ENCODE measurements at regions not wholly inside any gene's neighbourhood (a gene's known extent, or its start where the extent isn't known, plus 50 kb on each side); places are given as distances from the start of the nearest gene placed in this dataset.
A peak's percentile ranks its signal among the peaks of the same experiment; 100 is the strongest.

- CTCF ChIA-PET (ENCODE audit: low intra/inter-chr PET ratio, low total read pairs), result no interaction called here
- ATAC-seq (no peak), DNase-seq (ENCODE audit: low spot score) (no peak)
Observed at GRCh38 chr11:69553416-69554357, 72.2 kb downstream of the LINC01488 start.

GRCh38 chr11:69554849-69555248 lies 73.4 kb downstream of the LINC01488 start:
- FAIRE-seq, result no peak
- CTCF ChIA-PET (ENCODE audit: low intra/inter-chr PET ratio, low total read pairs), result no interaction called here

More at GRCh38 chr11:69553416-69554357, 72.2 kb downstream of the LINC01488 start:
- in situ Hi-C loops (cut with HindIII; ENCODE audit: extremely low pct_ligation_motif_present, low pct_unique_long_range_greater_than_20kb), result no loop called here
- Histone ChIP-seq H3K9ac (ENCODE audit: insufficient read depth, low read depth, low read length) (no peak overlapping the region), H4K20me1 (ENCODE audit: insufficient read depth, low read length) (no peaks in the 10 kb centered on the region), H3K79me2 (ENCODE audit: insufficient read depth, low read length) (no peaks in the 10 kb centered on the region), H3K9me3 (ENCODE audit: low read length) (peaks cover 27% of the 10 kb centered on the region), H3K36me3 (replicated peaks in 1 of 2; ENCODE audit: control insufficient read depth in 1 of 2, insufficient read depth in 2 of 2, low read length in 2 of 2) (no peaks in the 10 kb centered on the region), H3K4me2 (ENCODE audit: low read depth, low read length) (no peak overlapping the region), H3K4me1 (ENCODE audit: insufficient read depth, low read length) (peaks cover 4% of the 10 kb centered on the region; the same call in 1 of the 2 replicates), H3K27me3 (ENCODE audit: control insufficient read depth in 1 of 2, insufficient read depth in 2 of 2, low read length in 2 of 2) (peaks cover 0 to 7% of the 10 kb centered on the region in 2 experiments; a peak in 3 of 5 replicates), H3K4me3 (replicated peaks in 1 of 3; ENCODE audit: insufficient read depth in 1 of 3, low read depth in 2 of 3, low read length in 3 of 3) (no peak overlapping the region), H3K27ac (ENCODE audit: extremely low read length, insufficient read depth, low read length) (no peak overlapping the region), H2AFZ (ENCODE audit: low read length) (no peak overlapping the region)
- no TSS peak for BruUV-seq (replicated peaks)
- POLR2A ChIA-PET, result no interaction called here
- intact Hi-C loops (cut with micrococcal nuclease; ENCODE audit: unreplicated experiment), result no loop called here
- 62% methylated on average over 9 of the region's 14 CpGs for WGBS (ENCODE audit: low lambda C conversion rate)
- no peak for TF ChIP-seq DRAP1 (CRISPR knock-in tag; IDR thresholded peaks at IDR 0.05)
- FAIRE-seq, result no peak

More at GRCh38 chr11:69554849-69555248, 73.4 kb downstream of the LINC01488 start:
- H3K4me2 ChIP-seq (ENCODE audit: low read depth, low read length), result no peak overlapping the region
- no peaks in the 10 kb centered on the region for H4K20me1 ChIP-seq (ENCODE audit: insufficient read depth, low read length)
- POLR2A ChIA-PET, result no interaction called here
- DNase-seq (ENCODE audit: low spot score), result peak; percentile 11
- no TSS peak for BruUV-seq (replicated peaks)
- H3K9ac ChIP-seq (ENCODE audit: insufficient read depth, low read depth, low read length), result no peak overlapping the region
- peak; percentile 43; the same call in 2 of the 3 replicates for ATAC-seq
- H3K27ac ChIP-seq (ENCODE audit: extremely low read length, insufficient read depth, low read length), result no peak overlapping the region
- H3K79me2 ChIP-seq (ENCODE audit: insufficient read depth, low read length), result no peaks in the 10 kb centered on the region
- intact Hi-C loops (cut with micrococcal nuclease; ENCODE audit: unreplicated experiment) (no loop called here), in situ Hi-C loops (cut with HindIII; ENCODE audit: extremely low pct_ligation_motif_present, low pct_unique_long_range_greater_than_20kb) (no loop called here)
- no peak overlapping the region for H3K4me3 ChIP-seq (replicated peaks in 1 of 3; ENCODE audit: insufficient read depth in 1 of 3, low read depth in 2 of 3, low read length in 3 of 3)
- H3K4me1 ChIP-seq (ENCODE audit: insufficient read depth, low read length), result peaks cover 4% of the 10 kb centered on the region; the same call in 1 of the 2 replicates
- peaks cover 3 to 17% of the 10 kb centered on the region in 2 experiments; a peak in 3 of 5 replicates for H3K27me3 ChIP-seq (ENCODE audit: control insufficient read depth in 1 of 2, insufficient read depth in 2 of 2, low read length in 2 of 2)
- TF ChIP-seq SAP130 (CRISPR knock-in tag; IDR thresholded peaks at IDR 0.05; ENCODE audit: low read depth), result peak; percentile 29; the same call in 1 of the 2 replicates
- no peak for TF ChIP-seq ELK4 (CRISPR knock-in tag; IDR thresholded peaks at IDR 0.05; ENCODE audit: borderline replicate concordance)
- H3K9me3 ChIP-seq (ENCODE audit: low read length), result peaks cover 19% of the 10 kb centered on the region
- WGBS (ENCODE audit: low lambda C conversion rate), result 13% methylated on average over 2 of the region's 6 CpGs
- H2AFZ ChIP-seq (ENCODE audit: low read length), result no peak overlapping the region
- H3K36me3 ChIP-seq (replicated peaks in 1 of 2; ENCODE audit: control insufficient read depth in 1 of 2, insufficient read depth in 2 of 2, low read length in 2 of 2), result no peaks in the 10 kb centered on the region
